IPS DF 4.7 (cell line): ENCODE measurements at regions not wholly inside any gene's neighbourhood (a gene's known extent, or its start where the extent isn't known, plus 50 kb on each side); places are given as distances from the start of the nearest gene placed in this dataset.

ENCODE experiments used
- DNase-seq: peaks from one replicate; pipeline ENCODE4 v3.0.0-alpha.2; 2013; ENCODE audit warnings: low spot score; ENCODE audit errors: extremely low read depth

- DNase-seq, result no peak
Observed at GRCh38 chr5:175388531-175388930, 55.5 kb downstream of the DRD1 start.

- DNase-seq, result no peak
Observed at GRCh38 chr5:175387144-175387543, 56.8 kb downstream of the DRD1 start.

DNA sequence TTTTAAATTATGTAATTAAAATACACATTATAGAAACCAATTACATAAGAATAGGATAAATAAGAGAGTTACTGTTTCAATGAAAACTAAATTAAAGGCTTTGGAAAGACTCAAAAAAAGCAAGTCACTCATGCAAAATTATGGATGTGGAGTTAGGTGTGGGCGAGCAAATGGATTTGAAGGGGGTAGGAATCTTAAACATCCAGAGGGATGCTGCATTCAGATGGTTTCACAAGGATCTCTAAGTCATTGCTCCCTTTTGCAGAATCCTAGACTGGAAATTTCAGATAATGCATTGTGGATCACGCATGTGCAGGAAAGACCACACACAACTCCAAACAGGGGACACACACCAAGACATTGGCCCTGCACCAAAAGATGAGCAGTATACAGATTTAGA lies 57.5 kb downstream of the DRD1 start:
- DNase-seq, result no peak

DNA sequence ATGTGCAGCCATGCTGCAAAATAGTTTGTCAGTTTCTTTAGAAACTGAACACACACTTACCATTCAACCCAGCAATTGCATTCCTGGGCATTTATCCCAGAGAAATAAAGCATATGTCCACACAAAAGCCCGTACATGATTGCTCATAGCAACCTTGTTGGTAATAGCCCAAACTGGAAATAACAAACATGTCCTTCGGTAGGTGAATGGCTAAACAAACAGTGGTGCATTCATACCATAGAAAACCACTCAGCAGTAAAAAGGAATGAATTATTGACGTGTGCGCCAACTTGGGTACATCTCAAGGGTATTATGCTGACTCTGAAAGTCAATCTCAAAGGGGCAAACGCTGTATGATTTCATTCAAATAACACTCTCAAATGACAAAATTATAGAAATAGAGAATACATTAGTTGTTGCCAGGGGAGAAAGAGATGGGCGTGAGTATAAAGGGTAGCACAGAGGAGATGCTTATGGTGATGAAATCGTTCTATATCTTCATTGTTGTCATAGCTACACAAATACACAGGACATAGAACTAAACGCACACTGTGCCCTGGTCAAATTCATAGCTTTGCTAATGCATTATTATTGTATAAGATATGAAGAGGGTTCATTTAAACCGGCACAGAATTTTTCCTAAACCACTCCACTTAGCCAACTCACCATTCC lies 58.2 kb downstream of the DRD1 start:
- DNase-seq, result no peak

- DNase-seq, result no peak
Observed at GRCh38 chr5:175384724-175385552, 59.0 kb downstream of the DRD1 start.

- no peak for DNase-seq
Observed at GRCh38 chr5:175383350-175383749, 60.6 kb downstream of the DRD1 start.

GRCh38 chr5:175382171-175382570 lies 61.8 kb downstream of the DRD1 start:
- no peak for DNase-seq

DNA sequence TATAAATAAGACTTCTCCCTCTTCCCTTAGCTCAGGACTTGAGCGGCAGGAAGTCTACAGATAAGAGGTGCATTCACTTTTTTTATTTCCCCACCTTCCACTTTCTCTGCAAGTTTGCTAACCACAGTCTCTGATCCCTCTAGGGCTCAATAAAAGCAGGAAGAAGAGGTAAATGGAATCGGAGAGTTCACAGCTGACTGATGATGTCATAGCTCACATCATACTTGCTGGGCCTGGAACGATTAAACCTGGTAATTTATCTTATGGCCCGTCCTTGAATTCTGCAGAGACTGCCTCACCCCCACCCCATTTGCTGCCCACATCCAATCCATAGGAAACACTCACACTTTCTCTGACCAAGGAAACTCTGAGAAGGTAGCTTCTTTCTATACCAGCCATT lies 62.9 kb downstream of the DRD1 start:
- no peak for DNase-seq

GRCh38 chr5:175380701-175381100 lies 63.3 kb downstream of the DRD1 start:
- no peak for DNase-seq

- DNase-seq, result no peak
Observed at GRCh38 chr5:175379867-175380266, 64.1 kb downstream of the DRD1 start.

- DNase-seq, result no peak
Observed at GRCh38 chr5:175378444-175379028, 65.4 kb downstream of the DRD1 start.

DNA sequence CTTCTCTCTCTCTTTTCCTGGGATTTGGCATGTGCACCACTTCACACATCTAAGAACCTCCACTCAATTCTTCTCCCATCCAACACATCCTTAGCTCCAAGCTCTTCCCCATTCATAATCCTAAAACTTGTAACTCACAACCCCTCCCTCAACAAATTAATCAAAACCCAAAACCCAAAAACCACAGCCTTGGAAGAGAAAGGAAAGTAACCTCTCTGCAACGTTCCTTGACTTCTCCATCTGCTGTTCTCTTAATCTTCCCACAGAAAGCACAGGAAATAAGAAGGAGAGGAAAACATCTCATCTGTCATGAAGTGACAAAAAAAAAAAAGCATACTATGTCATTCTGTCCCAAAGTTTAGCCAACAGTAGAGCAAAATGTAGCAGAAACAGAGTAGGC lies 66.2 kb downstream of the DRD1 start:
- DNase-seq, result no peak

GRCh38 chr5:175374166-175374875 lies 69.7 kb downstream of the DRD1 start:
- DNase-seq, result no peak

- no peak for DNase-seq
Observed at GRCh38 chr5:175365866-175366265, 78.1 kb downstream of the DRD1 start.

- no peak for DNase-seq
Observed at GRCh38 chr5:175363300-175363699, 80.7 kb downstream of the DRD1 start.

DNA sequence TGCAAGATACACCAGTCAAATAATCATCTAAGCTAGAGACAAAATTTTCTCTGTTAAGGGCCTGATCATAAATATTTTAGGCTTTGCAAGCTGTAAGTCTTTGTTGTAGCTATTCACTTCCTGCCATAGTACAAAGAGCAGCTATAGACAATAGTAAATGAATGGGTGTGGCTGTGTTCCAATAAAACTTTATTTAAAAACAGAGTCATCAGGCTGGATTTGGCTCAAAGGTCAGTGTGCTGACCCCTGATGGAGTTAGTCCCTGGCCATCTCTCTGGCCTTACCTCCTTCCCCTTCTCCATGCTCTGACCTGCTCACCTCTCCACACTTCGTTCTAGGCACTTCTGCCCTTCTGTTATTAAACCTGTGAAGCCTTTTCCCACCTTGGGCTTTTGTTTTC lies 86.0 kb downstream of the DRD1 start:
- DNase-seq, result no peak

DNA sequence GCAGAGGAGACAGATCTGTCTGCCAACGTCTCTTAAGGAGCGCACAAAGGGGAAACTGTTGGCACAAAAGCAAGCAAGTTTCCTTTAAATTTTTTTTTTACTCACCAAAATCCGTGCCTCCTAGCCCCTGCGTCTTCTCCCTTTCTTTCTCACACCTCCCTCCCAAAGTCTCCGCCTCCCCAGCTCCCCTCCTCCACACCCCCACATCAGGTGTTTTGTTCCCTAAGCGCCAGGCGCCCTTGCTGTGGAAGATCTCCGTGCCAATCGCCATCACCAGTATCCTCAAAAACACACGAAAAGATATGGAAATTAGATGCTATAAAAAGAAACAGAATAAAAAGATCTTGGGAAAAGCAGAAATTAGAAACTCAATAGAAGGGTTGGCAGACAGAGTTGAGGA lies 87.6 kb downstream of the DRD1 start:
- DNase-seq, result no peak

GRCh38 chr5:175354964-175355363 lies 89.0 kb downstream of the DRD1 start:
- no peak for DNase-seq

GRCh38 chr5:175353926-175354325 lies 90.1 kb downstream of the DRD1 start:
- no peak for DNase-seq

- DNase-seq, result no peak
Observed at GRCh38 chr5:175351897-175352590, 91.9 kb downstream of the DRD1 start.

DNA sequence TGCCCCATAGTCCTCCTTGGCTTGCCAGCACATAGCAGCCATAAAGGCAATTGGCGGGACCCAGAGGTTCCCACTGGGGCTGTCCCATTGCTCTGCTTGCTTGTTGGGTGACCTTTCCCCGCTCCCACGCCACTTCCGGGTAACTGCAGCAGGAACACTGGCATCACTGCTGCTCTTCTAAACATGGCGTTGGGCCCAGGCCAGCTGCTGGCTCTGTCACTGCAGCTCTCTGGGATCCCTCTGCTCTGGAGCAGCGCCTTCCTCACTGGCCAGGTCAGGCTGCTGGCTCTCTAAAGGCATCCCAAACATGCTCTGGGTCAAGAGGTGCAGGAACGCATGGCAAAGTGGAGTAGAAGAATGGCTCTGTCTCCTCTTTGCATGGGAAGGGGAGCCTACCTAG lies 92.9 kb downstream of the DRD1 start:
- DNase-seq, result no peak
